ENCODE measurements at regions not wholly inside any gene's neighbourhood (a gene's known extent, or its start where the extent isn't known, plus 50 kb on each side); places are given as distances from the start of the nearest gene placed in this dataset.

GRCh38 chr10:2106641-2107040 lies 369.3 kb upstream of the ADARB2 start:
- no peak for TF ChIP-seq CTCF (IDR thresholded peaks at IDR 0.05; ENCODE audit: insufficient read depth, low read length)
- no peak for DNase-seq (ENCODE audit: low read depth)
- H3K4me3 ChIP-seq (ENCODE audit: low read depth, low read length), result no peak overlapping the region

- DNase-seq (ENCODE audit: low read depth), result no peak
- H3K4me3 ChIP-seq (ENCODE audit: low read depth, low read length), result no peak overlapping the region
- no peak for TF ChIP-seq CTCF (IDR thresholded peaks at IDR 0.05; ENCODE audit: insufficient read depth, low read length)
These were observed 362.0 kb upstream of the ADARB2 start for GRCh38 chr10:2099321-2099720.

- no peak overlapping the region for H3K4me3 ChIP-seq (ENCODE audit: low read depth, low read length)
- no peak for TF ChIP-seq CTCF (IDR thresholded peaks at IDR 0.05; ENCODE audit: insufficient read depth, low read length)
- no peak for DNase-seq (ENCODE audit: low read depth)
These were observed 360.6 kb upstream of the ADARB2 start for GRCh38 chr10:2097937-2098336.

- no peak for DNase-seq (ENCODE audit: low read depth)
- no peak for TF ChIP-seq CTCF (IDR thresholded peaks at IDR 0.05; ENCODE audit: insufficient read depth, low read length)
- no peak overlapping the region for H3K4me3 ChIP-seq (ENCODE audit: low read depth, low read length)
These were observed 356.8 kb upstream of the ADARB2 start for GRCh38 chr10:2094171-2094570.

- DNase-seq (ENCODE audit: low read depth), result no peak
- no peak overlapping the region for H3K4me3 ChIP-seq (ENCODE audit: low read depth, low read length)
These were observed 346.3 kb upstream of the ADARB2 start for GRCh38 chr10:2083591-2083990.

GRCh38 chr10:2081501-2081900 lies 344.2 kb upstream of the ADARB2 start:
- H3K4me3 ChIP-seq (ENCODE audit: low read depth, low read length), result no peak overlapping the region
- DNase-seq (ENCODE audit: low read depth), result no peak
- TF ChIP-seq CTCF (IDR thresholded peaks at IDR 0.05; ENCODE audit: insufficient read depth, low read length), result no peak

More at GRCh38 chr10:2083591-2083990, 346.3 kb upstream of the ADARB2 start:
- no peak for TF ChIP-seq CTCF (IDR thresholded peaks at IDR 0.05; ENCODE audit: insufficient read depth, low read length)

- no peak for TF ChIP-seq CTCF (IDR thresholded peaks at IDR 0.05; ENCODE audit: insufficient read depth, low read length)
- DNase-seq (ENCODE audit: low read depth), result no peak
- no peak overlapping the region for H3K4me3 ChIP-seq (ENCODE audit: low read depth, low read length)
These were observed 342.3 kb upstream of the ADARB2 start for GRCh38 chr10:2079603-2080078.
